AG20443 (cell line): ENCODE measurements at regions not wholly inside any gene's neighbourhood (a gene's known extent, or its start where the extent isn't known, plus 50 kb on each side); places are given as distances from the start of the nearest gene placed in this dataset.
"Not testable (repeated sequence)": the region's sequence is repeated elsewhere in the genome, so short reads cannot be mapped to it uniquely, and the experiment has no call there.

Experiments
- DNase-seq: peaks from one replicate; pipeline ENCODE4 v3.0.0; 2012; ENCODE audit warnings: low spot score, mixed read lengths

DNA sequence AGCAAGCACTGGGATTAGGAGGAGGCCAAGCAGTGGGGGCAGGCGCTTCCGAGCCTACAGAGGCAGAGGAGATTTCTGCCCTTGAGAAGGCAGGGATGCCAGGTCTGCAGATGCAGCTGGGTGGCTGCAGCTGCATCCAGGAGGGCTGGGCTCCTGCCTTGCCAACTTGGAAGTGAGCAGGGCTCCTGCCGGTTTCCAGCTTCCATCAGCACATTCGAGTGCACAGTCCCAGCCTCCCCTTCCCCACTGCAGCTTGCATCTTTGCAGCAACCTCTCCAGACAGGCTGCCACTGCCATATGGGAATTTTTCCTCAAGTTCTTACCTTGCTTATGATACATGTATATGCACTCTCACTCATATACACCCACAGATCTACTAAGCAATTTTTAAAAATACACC lies 1234.3 kb upstream of the B3GALT2 start:
- no peak for DNase-seq

DNA sequence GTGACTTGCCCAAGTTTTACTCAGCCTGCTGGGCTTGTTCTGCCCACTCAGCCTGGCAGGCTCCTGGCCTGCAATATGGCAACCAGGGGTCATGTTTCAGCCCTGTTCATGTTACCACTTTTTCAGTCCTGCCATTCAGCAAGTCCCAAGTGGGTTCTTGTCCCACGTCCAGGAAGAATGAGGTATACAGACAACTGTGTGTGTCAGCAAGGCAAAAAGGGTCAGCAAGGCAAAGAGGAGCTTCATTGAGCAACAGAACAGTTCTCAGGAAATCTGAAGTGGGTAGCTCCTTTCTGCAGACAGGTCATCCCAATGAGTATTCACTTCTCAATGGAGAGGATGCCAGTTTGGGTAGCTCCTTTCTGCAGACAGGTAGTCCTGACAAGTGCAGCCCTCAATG lies 1233.3 kb upstream of the B3GALT2 start:
- no peak for DNase-seq

DNA sequence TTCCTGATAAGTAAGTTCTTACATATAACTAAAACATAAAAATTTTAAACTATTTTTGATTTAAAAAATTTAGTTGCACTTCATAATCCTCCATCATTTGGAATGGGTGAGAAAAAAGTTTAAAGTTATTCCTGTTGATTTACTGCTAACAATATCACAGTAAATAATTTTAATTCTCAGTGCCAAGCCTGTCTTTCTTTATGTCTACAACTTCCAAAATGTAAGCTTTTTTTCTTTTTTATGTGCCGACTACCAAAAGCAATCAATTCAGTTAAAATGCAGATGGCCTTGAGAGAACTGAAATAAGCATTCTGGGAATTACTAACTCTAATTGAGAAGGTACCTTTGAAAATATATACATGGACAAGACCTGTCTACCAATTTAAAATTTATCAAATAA lies 1224.3 kb upstream of the B3GALT2 start:
- DNase-seq = no peak

DNA sequence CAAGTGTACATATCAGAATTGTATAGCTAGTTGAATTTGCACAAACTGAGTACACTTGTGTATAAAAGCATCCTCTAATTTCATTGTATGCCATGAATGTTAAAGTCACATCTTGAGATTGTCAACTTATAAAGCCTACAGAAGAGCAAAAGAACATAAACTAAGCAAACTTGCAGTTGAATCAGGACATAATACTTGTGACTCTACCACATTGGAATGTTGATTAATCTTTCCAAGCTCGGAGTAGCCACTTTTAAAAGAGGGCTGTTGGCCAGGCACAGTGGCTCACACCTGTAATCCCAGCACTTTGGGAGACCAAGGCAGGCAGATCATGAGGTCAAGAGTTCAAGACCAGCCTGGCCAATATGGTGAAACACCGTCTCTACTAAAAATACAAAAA lies 1220.8 kb upstream of the B3GALT2 start:
- DNase-seq = not testable (repeated sequence)

DNA sequence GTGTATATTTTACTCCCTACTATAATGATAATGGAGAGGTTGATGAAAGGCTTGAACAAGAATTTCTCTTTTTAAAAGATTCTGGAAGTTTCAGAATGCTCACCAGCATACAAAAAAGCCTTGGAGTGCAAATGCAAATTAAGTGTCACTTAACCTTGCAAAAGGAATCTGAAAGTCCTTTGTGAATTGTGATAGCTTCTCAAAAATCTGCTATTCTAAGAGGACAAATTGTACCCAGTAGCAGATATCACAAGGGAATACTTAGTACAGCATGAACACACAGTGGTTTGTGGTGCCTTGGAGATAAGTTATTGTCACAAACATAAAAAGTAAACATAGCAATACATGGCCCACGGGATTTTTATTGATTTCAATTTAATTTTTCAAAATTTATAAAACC lies 1208.3 kb upstream of the B3GALT2 start:
- DNase-seq = no peak

DNA sequence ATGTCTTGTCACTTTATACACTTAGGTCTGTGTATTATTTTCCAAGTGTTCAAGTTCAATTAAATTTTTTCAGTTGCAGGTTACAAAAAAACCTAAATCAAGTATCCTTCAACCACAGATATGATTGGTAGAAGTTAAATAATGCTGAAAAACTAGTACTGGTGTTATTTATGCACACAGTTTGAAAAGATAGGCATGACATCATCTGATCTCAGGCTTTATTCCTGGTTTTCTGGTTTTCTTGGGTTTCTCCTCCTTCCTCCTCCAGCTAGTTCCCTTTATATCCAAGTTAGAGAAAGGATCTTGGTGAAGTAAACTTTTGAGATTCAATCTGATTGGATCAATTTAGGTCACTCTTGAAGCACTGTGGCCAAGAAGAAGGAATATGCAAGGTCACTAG lies 1201.1 kb upstream of the B3GALT2 start:
- no peak for DNase-seq

DNA sequence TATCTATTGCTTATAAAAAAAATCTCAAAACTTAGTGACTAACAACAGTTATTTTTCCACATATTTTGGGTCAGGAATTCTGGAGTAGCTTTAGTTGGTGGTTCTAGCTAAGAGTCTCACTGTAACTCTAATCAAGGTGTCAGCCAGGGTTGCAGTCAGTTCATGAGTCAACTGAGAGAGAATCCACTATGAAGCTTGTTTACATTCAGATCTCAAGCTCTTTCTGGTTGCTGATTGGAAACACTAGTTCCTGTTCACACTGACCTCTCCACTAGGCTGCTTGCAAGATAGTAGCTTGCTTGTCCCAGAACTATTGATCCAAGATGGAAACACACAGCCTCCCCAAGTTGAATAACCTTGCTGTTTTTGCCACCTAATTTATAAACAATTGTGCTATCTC lies 1192.1 kb upstream of the B3GALT2 start:
- no peak for DNase-seq

DNA sequence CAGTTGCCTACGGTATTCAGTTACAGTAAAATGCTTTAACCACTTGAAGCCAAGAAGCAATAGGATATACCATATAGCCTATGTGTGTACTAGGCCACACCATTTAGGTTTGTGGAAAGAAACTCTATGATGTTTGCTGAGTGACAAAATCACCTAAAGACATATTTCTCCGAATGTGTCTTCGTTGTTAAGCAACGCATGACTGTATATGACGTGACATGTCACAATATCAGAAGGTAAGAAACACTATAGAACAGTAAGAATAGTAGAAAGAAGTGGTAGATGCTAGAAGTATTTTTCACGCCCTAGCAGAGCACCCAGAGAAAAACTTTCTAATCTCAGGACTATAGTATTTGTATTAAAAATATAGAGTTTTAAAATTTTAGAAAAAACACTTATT lies 1188.2 kb upstream of the B3GALT2 start:
- no peak for DNase-seq

DNA sequence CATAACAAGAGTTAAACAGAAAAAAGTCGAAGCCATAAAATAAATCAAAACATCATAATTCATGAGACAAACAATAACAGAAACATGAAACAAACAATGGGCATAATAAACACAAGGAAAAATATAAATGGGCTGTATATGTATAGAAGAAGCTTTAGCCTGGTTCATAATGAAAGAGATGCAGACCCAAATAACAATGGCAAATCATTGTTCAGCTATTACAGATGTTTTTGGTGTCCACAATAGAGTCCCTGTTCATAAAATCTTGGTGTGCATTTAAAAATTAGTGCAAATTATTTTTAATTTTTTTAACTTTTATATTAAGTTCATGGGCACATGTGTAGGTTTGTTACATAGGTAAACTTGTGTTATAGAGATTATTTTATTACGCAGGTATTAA lies 1185.9 kb upstream of the B3GALT2 start:
- DNase-seq = no peak

DNA sequence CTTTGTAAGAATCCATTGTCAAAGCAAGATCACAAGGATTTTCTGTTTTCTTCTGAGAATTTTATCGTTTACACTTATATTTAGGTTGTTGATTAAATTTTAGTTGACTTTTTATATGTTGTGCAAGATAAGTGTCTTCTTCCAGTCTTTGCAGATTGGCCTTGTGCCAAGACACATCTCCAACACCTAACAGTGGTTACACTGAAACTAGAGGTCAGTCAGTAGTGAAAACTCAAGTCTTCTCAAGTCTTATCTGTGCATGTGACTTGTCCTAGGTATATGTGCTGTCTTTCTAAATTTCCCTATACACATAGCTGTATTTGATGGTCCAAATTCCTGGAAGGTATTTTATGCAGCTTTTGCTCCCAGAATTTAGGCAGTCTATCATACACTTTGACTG lies 1183.2 kb upstream of the B3GALT2 start:
- no peak for DNase-seq

DNA sequence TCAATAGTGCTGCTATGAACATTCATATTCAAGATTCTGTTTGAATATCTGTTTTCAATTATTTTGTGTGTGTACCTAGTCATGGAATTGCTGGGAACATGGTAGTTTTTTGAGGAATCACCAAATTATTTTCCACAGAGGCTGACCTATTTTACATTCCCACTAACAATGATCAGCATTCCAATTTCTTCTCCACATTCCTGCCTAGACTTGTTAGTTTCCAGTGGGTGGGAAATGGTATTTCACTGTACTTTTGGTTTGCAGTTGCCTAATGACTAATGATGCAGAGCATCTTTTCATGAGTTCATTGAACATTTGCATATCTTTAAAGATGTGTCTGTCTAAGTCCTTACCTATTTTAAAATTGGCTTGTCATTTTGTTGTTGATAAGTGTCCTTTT lies 1182.6 kb upstream of the B3GALT2 start:
- DNase-seq = no peak

DNA sequence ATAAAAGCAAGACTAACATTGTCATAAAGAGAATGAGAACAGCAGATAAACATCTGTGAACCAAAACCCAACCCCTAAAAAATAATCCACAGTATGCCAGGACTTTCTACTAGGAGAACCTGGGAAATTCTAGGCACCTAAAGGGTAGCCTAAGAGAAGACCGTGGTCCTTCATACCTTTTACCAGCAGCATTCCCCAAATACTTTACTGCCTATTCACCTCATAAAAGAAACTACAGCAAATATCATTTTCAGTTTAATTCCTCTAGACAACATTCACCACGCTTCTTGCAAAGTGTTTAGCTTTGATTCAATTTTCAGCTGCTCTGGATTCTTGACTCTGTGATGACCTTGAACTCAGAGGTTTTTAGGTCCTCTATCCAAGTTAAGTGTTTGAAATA lies 1180.7 kb upstream of the B3GALT2 start:
- DNase-seq = no peak

DNA sequence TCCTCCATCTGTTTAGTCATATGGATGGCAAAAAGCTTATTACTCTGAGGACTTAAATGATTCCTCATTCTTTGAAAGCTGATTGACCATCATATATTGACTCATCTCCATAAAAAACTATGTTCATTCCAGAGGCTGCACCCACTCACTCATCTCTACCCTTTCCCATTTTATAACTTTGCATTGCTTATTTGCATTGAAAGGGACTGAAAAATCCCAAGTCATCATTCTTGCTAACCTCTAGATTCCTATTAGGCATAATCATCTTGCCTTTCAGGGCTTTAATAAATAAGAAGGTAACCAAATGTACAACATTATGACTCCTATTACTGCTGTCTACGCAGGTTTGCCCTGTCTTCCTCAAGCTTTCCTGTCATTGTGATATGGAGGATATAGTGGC lies 1180.3 kb upstream of the B3GALT2 start:
- DNase-seq = no peak

DNA sequence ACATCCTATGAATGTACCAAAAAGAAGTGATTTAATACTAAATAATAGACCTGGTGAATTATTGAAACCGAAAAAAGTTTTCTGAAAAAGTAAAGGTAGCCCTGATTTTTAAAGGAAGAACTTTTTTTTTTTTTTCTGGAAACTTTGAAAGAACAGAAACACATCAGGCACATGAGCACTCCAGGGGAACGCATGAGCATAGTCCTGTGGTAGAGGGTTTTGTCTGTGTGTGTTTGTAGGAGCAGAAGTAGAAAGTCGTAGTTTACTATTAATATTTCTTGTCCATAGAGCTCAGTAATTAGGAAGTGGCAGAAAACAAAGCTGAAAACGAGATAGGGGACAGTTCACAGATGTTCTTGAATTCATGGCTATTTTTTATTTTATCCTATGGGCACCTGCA lies 1175.9 kb upstream of the B3GALT2 start:
- DNase-seq = no peak

DNA sequence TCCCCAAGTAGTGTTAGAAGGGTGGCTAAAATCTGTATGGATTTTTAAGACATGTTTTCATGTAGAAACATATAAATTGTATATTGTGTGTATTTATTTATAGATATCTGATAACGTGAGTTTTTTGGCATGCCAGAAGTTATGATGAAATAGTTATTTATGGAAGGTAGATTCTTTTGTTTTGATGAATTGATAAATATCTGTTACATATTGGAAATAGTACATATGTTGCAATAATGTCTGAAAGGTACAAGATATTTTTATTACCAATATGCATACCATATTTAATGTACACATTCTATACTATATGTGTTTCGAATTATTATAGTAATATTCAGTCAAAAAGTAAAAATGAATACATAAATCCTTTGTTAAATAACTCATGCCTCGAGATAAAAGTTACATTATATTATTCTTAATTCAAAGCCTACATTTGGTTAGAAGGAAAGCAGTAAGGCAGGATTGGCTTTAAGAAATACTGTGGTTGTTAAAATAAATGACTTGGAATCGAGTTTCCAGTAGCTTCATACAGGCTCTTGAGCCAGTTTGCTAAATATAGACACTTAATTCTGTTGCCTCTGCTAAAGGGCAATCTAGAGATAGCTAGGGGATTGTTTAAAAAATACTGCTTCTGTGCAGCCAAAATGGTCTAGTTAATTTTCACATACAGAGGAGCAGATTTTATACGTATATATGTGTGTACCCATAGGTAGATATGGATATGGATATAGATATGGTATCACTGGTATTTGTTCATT lies 1175.1 kb upstream of the B3GALT2 start:
- DNase-seq = no peak

DNA sequence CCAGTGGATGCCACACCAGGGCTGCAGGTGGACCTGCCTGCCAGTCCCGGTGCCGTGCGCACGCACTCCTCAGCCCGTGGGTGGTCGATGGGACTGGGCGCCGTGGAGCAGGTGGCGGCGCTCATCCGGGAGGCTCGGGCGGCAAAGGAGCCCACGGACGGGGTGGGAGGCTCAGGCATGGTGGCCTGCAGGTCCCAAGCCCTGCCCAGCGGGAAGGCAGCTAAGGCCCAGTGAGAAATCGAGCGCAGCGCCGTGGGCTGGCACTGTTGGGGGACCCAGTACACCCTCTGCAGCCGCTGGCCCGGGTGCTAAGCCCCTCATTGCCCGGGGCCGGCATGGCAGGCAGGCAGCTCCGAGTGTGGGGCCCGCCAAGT lies 1171.8 kb upstream of the B3GALT2 start:
- no peak for DNase-seq

DNA sequence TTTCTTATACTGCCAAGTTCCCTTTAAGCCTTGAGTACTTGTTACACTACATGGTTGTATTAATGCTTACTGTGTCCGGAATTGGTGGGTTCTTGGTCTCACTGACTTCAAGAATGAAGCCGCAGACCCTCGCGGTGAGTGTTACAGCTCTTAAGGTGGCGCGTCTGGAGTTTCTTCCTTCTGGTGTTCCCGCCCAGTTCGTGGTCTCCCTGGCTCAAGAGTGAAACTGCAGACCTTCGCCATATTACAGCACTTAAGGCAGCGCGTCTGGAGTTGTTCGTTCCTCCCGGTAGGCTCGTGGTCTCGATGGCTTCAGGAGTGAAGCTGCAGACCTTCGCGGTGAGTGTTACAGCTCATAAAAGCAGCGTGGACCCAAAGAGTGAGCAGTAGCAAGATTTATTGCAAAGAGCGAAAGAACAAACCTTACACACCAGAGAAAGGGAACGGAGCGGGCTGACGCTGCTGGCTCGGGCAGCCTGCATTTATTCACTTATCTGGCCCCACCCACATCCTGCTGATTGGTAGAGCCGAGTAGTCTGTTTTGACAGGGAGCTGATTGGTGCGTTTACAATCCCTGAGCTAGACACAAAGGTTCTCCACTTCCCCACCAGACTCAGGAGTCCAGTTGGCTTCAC lies 1171.3 kb upstream of the B3GALT2 start:
- DNase-seq = not testable (repeated sequence)

DNA sequence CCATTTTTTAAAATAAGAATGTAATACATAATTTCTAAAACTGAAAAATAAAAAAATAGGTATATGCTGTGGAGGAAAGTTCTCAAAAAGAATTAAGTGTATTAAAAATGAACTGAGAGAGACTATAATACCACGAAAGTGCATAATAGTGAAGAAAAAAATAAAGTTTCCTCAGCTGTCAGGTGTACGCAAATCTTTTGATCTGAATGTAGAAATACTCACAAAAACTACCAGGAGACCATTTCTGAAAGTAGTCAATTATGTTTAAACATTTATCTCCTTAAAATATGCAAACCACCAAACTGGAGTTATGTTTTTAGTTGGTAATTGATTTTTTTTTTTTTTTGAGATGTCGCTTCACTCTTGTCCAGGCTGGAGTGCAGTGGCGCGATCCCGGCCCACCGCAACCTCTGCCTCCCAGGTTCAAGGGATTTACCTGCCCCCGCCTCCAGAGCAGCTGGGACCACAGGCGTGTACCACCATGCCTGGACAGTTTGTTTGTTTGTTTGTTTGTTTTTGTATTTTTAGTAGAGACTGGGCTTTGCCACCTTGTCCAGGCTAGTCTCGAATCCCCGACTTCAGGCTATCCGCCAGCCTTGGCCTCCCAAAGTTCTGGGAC lies 1169.2 kb upstream of the B3GALT2 start:
- DNase-seq = no peak

DNA sequence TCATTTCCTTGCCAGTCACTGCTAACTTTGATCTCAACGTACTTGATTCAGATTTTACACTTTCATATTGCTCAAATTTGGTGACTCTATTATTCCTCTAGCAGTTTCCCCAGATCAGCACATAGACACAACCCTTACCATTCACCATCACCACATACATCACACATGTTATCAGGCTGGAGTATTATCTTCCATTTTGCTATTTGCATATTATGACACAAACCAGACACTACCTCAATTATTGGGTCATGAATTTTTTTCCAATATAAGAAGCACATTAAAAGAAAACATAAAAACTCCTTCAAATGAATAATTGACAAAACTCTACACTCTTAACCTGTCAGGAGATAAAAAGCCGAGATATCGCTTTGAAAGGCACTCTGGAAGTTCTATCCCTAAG lies 1166.7 kb upstream of the B3GALT2 start:
- DNase-seq = no peak

DNA sequence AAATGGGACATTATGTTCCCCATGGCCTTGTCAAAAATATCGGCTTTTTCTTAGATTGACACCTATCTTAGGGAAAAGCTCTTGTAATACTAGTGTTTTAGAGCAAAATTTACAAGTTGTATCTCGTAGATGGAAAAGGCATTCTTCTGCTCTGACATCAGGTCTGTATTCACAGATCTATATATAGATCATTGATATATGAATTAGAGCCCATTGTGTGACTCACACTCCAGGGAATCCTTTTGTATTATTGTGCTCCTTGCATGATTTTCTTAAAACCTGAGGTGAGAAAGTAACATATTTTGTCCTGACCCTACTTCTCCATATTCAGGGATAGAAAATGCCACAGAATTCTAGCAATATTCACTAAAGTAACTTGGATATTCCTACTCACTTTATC lies 1160.8 kb upstream of the B3GALT2 start:
- no peak for DNase-seq

DNA sequence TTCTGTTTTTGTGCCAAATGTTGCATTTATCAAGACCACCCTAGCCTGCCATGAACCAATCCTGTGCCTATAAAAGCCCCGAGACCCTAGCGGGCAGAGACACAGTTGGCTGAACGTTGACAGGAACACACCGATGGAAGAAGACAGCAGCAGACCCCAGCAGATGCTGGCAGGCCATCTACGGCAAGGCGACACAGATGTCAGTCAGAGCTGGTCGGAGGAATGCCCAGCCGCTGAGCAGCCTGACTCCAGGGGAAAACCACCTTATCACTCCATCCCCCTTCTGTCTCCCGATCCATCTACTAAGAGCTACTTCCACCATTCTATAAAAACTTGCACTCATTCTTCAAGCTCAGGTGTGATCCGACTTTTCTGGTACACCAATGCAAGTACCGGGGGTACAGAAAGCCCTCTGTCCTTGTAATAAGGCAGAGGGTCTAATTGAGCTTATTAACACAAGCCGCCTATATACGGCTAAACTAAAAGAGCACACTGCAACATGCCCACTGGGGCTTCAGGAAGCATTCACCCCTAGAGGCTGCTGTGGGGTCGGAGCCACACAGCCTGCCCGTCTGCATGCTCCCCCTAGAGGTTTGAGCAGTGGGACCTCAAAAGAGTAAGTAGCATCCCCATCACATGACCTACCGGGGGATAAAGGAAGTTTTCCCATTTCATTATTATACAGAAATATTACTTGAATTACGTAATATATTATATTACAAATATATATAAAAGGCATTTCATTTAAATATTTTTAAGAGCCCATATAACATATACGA lies 1156.3 kb upstream of the B3GALT2 start:
- no peak for DNase-seq

DNA sequence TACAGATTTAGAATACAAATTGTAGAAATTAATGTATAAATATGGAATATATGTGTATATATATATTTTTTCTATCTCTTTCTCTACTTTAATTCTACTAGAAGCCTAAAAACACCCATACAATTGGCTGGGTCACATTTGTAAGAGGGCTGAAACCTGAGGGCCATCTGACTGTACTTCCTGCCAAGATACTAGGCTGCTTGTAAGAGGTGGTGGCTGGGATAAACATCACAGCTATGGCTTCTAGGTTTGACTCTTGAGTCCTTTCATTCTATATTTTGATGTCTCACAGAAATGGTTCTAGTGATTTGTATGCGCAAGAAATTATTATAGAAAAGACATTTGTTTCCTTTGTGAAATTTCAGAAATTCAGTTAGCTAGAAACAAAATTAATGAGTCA lies 1155.2 kb upstream of the B3GALT2 start:
- DNase-seq = no peak

DNA sequence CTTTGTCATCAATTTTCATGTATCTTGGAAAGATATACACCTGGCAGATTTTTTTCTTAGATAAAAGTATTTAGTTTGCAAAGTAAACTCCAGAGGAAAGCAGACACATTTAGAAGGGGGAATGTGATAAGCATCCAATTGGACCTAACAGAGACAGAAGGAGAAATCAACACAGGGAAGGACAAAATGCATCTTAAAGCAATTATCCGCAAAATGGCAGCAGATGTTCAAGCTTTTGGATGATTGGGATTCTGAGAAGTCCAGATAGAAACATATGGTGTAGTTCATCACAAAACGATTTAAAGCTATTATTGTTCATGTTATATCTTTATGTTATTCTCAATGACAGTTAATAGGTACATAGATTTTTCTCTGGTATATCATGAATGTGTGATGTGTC lies 1153.1 kb upstream of the B3GALT2 start:
- no peak for DNase-seq
